GM12878 (cell line): ENCODE measurements at regions not wholly inside any gene's neighbourhood (a gene's known extent, or its start where the extent isn't known, plus 50 kb on each side); places are given as distances from the start of the nearest gene placed in this dataset.

ENCODE experiments used
- ATAC-seq: fragments of 200-7000 bp; cut with Tn5 transposase; 3 replicates; pipeline ENCODE4 v1.9.1; 2020; ENCODE audit warnings: mild to moderate bottlenecking, moderate library complexity
- BruUV-seq: library from RNA; stranded (reverse); fragments of 400-500 nt; replicated peaks from 2 replicates; lab custom pipeline; 2021; lab: Mats Ljungman, UMichigan
- CTCF ChIA-PET: fragments of 300-600 bp; sonication (Branson Sonifier 250); formaldehyde crosslinking; extraction: SDS; loops from one replicate; lab custom pipeline; 2021; ENCODE audit warnings: inconsistent platforms; lab: Yijun Ruan, JAX
- POLR2A ChIA-PET: fragments of 350-600 bp; formaldehyde crosslinking; extraction: SDS; loops from one replicate; lab custom pipeline; 2021; ENCODE audit warnings: inconsistent platforms; lab: Charles Lee
- RAD21 ChIA-PET: fragments of 300-600 bp; sonication (Branson Sonifier 250); formaldehyde crosslinking; loops from one replicate; lab custom pipeline; 2023; ENCODE audit warnings: antibody characterized with exemption; ENCODE audit not compliant: unreplicated experiment; lab: Charles Lee
- SMC1A ChIA-PET: fragments of 300-600 bp; sonication (Branson Sonifier 250); formaldehyde crosslinking; loops from one replicate; lab custom pipeline; 2023; ENCODE audit not compliant: unreplicated experiment, uncharacterized antibody; lab: Charles Lee
- DNase-seq: peaks from one replicate; pipeline ENCODE4 v3.0.0-alpha.2; 2011; ENCODE audit warnings: low read depth, low spot score
- FAIRE-seq: peaks from 3 replicates; lab custom pipeline; 2011; peaks lifted over from hg19 to GRCh38; lab: Jason Lieb, UNC
- H2AFZ ChIP-seq: 2 replicates; pipeline ENCODE4 v1.6.0; 2011; ENCODE audit warnings: low read depth, low read length, control low read depth; ENCODE audit not compliant: control insufficient read depth
- H3K27ac ChIP-seq: 2 replicates; pipeline ENCODE4 v1.5.1; 2011; ENCODE audit warnings: control low read depth; ENCODE audit not compliant: control insufficient read depth, insufficient read depth
- H3K27me3 ChIP-seq, 2 experiments: replicated peaks in 1 of 2; 2 replicates each; pipeline versions ENCODE4 v1.6.0 to v1.6.1; 2011; ENCODE audit warnings: low read length in 1 of 2; ENCODE audit not compliant: control insufficient read depth in 2 of 2, insufficient read depth in 2 of 2
- H3K36me3 ChIP-seq, 2 experiments: 2 replicates each; pipeline ENCODE4 v1.5.1; 2011; ENCODE audit warnings: low read length in 1 of 2; ENCODE audit not compliant: control insufficient read depth in 2 of 2, insufficient read depth in 2 of 2
- H3K4me1 ChIP-seq: 2 replicates; pipeline ENCODE4 v1.6.1; 2011; ENCODE audit warnings: mild to moderate bottlenecking, low read length, moderate library complexity, mixed read lengths; ENCODE audit not compliant: control insufficient read depth, insufficient read depth
- H3K4me2 ChIP-seq: 2 replicates; pipeline ENCODE4 v1.6.0; 2011; ENCODE audit warnings: control low read depth; ENCODE audit not compliant: control insufficient read depth, insufficient read depth
- H3K4me3 ChIP-seq: fragments of 200-600 bp; sonication (generic); 2 replicates; pipeline ENCODE4 v1.5.1; 2016
- H3K79me2 ChIP-seq: 2 replicates; pipeline ENCODE4 v1.6.0; 2011; ENCODE audit warnings: low read length; ENCODE audit not compliant: control insufficient read depth, insufficient read depth
- H3K9ac ChIP-seq: 2 replicates; pipeline ENCODE4 v1.8.0; 2011; ENCODE audit warnings: low read length, control low read depth, mixed read lengths; ENCODE audit not compliant: control insufficient read depth, insufficient read depth
- H3K9me3 ChIP-seq: replicated peaks from 3 replicates; pipeline ENCODE4 v1.5.1; 2011; ENCODE audit warnings: mild to moderate bottlenecking, low read length; ENCODE audit not compliant: control insufficient read depth, insufficient read depth
- H4K20me1 ChIP-seq: 2 replicates; pipeline ENCODE4 v1.6.0; 2011; ENCODE audit not compliant: control insufficient read depth, insufficient read depth
- BMI1 ChIP-seq: fragments of 450-650 bp; IDR thresholded peaks from 2 replicates; pipeline ENCODE4 v1.6.1; 2016; ENCODE audit warnings: mild to moderate bottlenecking, moderate library complexity, borderline replicate concordance
- CHD2 ChIP-seq: IDR thresholded peaks from 2 replicates; pipeline ENCODE4 v1.6.1; 2011; ENCODE audit warnings: low read depth, low read length, improper control_type of control experiment, borderline replicate concordance
- ESRRA ChIP-seq: IDR thresholded peaks from 2 replicates; pipeline ENCODE4 v1.6.1; 2012; ENCODE audit warnings: mild to moderate bottlenecking, low read length, improper control_type of control experiment
- GATAD2B ChIP-seq: fragments of 450-650 bp; conservative IDR thresholded peaks from 2 replicates; pipeline ENCODE4 v1.6.1; 2017; ENCODE audit warnings: low read depth, mild to moderate bottlenecking, moderate library complexity
- HDAC2 ChIP-seq: fragments of 200-600 bp; sonication (generic); IDR thresholded peaks from 2 replicates; pipeline ENCODE4 v1.6.1; 2017
- JUNB ChIP-seq: IDR thresholded peaks from 2 replicates; pipeline ENCODE4 v1.6.1; 2016; ENCODE audit warnings: antibody characterized with exemption, mild to moderate bottlenecking
- LARP7 ChIP-seq: fragments of 450-650 bp; IDR thresholded peaks from 2 replicates; pipeline ENCODE4 v1.6.1; 2017; ENCODE audit warnings: mild to moderate bottlenecking
- NFIC ChIP-seq: IDR thresholded peaks from 2 replicates; pipeline ENCODE4 v1.6.1; 2012; ENCODE audit warnings: low read depth, mild to moderate bottlenecking, inconsistent platforms, low read length, moderate library complexity
- NFXL1 ChIP-seq: fragments of 450-650 bp; IDR thresholded peaks from 2 replicates; pipeline ENCODE4 v1.6.1; 2017; ENCODE audit warnings: antibody characterized with exemption, mild to moderate bottlenecking, borderline replicate concordance
- PBX3 ChIP-seq: IDR thresholded peaks from 2 replicates; pipeline ENCODE4 v1.6.1; 2011; ENCODE audit warnings: mild to moderate bottlenecking, low read depth, low read length, moderate library complexity; ENCODE audit not compliant: insufficient replicate concordance
- PRDM15 ChIP-seq: fragments of 450-650 bp; formaldehyde crosslinking; IDR thresholded peaks from 2 replicates; pipeline ENCODE4 v1.4.0; 2020; ENCODE audit warnings: mild to moderate bottlenecking, moderate library complexity
- RBBP5 ChIP-seq: fragments of 200-600 bp; sonication (generic); conservative IDR thresholded peaks from 2 replicates; pipeline ENCODE4 v1.6.1; 2016
- SMC3 ChIP-seq: IDR thresholded peaks from 2 replicates; pipeline ENCODE4 v1.6.1; 2011; ENCODE audit warnings: low read length, improper control_type of control experiment, borderline replicate concordance
- SREBF1 ChIP-seq: IDR thresholded peaks from 2 replicates; pipeline ENCODE4 v1.6.1; 2012; ENCODE audit warnings: mild to moderate bottlenecking, low read length
- STAT1 ChIP-seq: fragments of 450-650 bp; conservative IDR thresholded peaks from 2 replicates; pipeline ENCODE4 v1.6.1; 2014; ENCODE audit warnings: antibody characterized with exemption, mild to moderate bottlenecking
- WRNIP1 ChIP-seq: IDR thresholded peaks from 2 replicates; pipeline ENCODE4 v1.6.1; 2011; ENCODE audit warnings: low read depth, low read length, improper control_type of control experiment, borderline replicate concordance
- ZNF207 ChIP-seq: fragments of 450-650 bp; IDR thresholded peaks from 2 replicates; pipeline ENCODE4 v1.6.1; 2014; ENCODE audit warnings: antibody characterized with exemption, mild to moderate bottlenecking, borderline replicate concordance
- ZNF622 ChIP-seq: fragments of 450-650 bp; IDR thresholded peaks from 2 replicates; pipeline ENCODE4 v1.6.1; 2017; ENCODE audit warnings: mild to moderate bottlenecking, inconsistent platforms
- WGBS: methylation state at CpG from one replicate; pipeline ENCODE4 v1.1.6; 2016; ENCODE audit warnings: low lambda C conversion rate; ENCODE audit not compliant: insufficient replicate concordance, insufficient coverage; ENCODE audit errors: missing lambda C conversion rate; 5-methylcytosine and 5-hydroxymethylcytosine counted together
- in situ Hi-C: fragments of 300-500 bp; cut with MboI; formaldehyde crosslinking; loops from 9 replicates; pipeline ENCODE4 v1.14.3; 2018; ENCODE audit warnings: mixed read lengths
- intact Hi-C: fragments of 100-400 bp; cut with micrococcal nuclease; formaldehyde crosslinking; loops from one replicate; pipeline ENCODE4 v1.14.2; 2022; ENCODE audit not compliant: unreplicated experiment
- TF ChIP-seq, protein P1 (sequence below): fragments of 150-350 bp; IDR thresholded peaks from 2 replicates; pipeline ENCODE4 v1.6.1; 2014; ENCODE audit warnings: mild to moderate bottlenecking, low read depth, low read length

GRCh38 chrX:125219852-125220251, 99.8 kb upstream of the TEX13C start:
- 13% methylated on average over 4 of the region's 4 CpGs for WGBS
- no TSS peak for BruUV-seq
- ChIA-PET SMC1A (no interaction called here), POLR2A (no interaction called here), RAD21 (no interaction called here), CTCF (no interaction called here)
- Histone ChIP-seq H3K4me2 (no peak overlapping the region), H4K20me1 (no peaks in the 10 kb centered on the region), H3K4me1 (no peaks in the 10 kb centered on the region), H3K27me3 (no peaks in the 10 kb centered on the region), H3K27ac (no peak overlapping the region), H2AFZ (no peak overlapping the region), H3K4me3 (no peak overlapping the region), H3K9me3 (no peaks in the 10 kb centered on the region), H3K9ac (no peak overlapping the region), H3K79me2 (no peaks in the 10 kb centered on the region), H3K36me3 (no peaks in the 10 kb centered on the region)
- ATAC-seq (no peak), DNase-seq (no peak), FAIRE-seq (no peak)
- intact Hi-C loops (no loop called here), in situ Hi-C loops (no loop called here)
- no peak for TF ChIP-seq GATAD2B
- no peak for TF ChIP-seq ZNF622
- TF ChIP-seq WRNIP1, result no peak
- no peak for TF ChIP-seq HDAC2
- TF ChIP-seq PRDM15 (CRISPR knock-in tag), result no peak
- TF ChIP-seq JUNB, result no peak
- no peak for TF ChIP-seq SREBF1
- TF ChIP-seq, protein P1, sequence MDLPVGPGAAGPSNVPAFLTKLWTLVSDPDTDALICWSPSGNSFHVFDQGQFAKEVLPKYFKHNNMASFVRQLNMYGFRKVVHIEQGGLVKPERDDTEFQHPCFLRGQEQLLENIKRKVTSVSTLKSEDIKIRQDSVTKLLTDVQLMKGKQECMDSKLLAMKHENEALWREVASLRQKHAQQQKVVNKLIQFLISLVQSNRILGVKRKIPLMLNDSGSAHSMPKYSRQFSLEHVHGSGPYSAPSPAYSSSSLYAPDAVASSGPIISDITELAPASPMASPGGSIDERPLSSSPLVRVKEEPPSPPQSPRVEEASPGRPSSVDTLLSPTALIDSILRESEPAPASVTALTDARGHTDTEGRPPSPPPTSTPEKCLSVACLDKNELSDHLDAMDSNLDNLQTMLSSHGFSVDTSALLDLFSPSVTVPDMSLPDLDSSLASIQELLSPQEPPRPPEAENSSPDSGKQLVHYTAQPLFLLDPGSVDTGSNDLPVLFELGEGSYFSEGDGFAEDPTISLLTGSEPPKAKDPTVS, result no peak
- TF ChIP-seq CHD2, result no peak
- no peak for TF ChIP-seq NFXL1
- TF ChIP-seq ZNF207, result no peak
- TF ChIP-seq BMI1, result no peak
- no peak for TF ChIP-seq NFIC
- no peak for TF ChIP-seq STAT1
- TF ChIP-seq PBX3, result no peak
- TF ChIP-seq RBBP5, result no peak
- no peak for TF ChIP-seq ESRRA
- TF ChIP-seq SMC3, result no peak
- no peak for TF ChIP-seq LARP7
